HepG2 (cell line): ENCODE measurements at regions not wholly inside any gene's neighbourhood (a gene's known extent, or its start where the extent isn't known, plus 50 kb on each side); places are given as distances from the start of the nearest gene placed in this dataset.

Experiments used
- CENPX ChIP-seq: sonication (generic); formaldehyde crosslinking; IDR thresholded peaks from 2 replicates; pipeline ENCODE4 v1.9.0; 2021; ENCODE audit warnings: mild to moderate bottlenecking, missing genetic modification reagents, moderate library complexity
- ETV6 ChIP-seq: sonication (generic); formaldehyde crosslinking; conservative IDR thresholded peaks from 2 replicates; pipeline ENCODE4 v1.4.0; 2020; ENCODE audit warnings: missing genetic modification reagents
- MLLT10 ChIP-seq: sonication (generic); formaldehyde crosslinking; IDR thresholded peaks from 2 replicates; pipeline ENCODE4 v1.4.0; 2020; ENCODE audit warnings: missing genetic modification reagents
- POLR2A ChIP-seq, 2 experiments: IDR thresholded peaks; 2 replicates each; pipeline ENCODE4 v1.6.1; 2011; ENCODE audit warnings: low read depth in 2 of 2, low read length in 2 of 2, mild to moderate bottlenecking in 1 of 2, moderate library complexity in 1 of 2; ENCODE audit not compliant: insufficient read depth in 1 of 2
- RCOR2 ChIP-seq: IDR thresholded peaks from 2 replicates; pipeline ENCODE4 v1.6.1; 2016; ENCODE audit warnings: missing biosample characterization, missing genetic modification reagents
- RERE ChIP-seq: IDR thresholded peaks from 2 replicates; pipeline ENCODE4 v1.6.1; 2016; ENCODE audit warnings: low read depth, missing genetic modification reagents, missing compliant biosample characterization
- SIN3A ChIP-seq: IDR thresholded peaks from 2 replicates; pipeline ENCODE4 v1.6.1; 2011; ENCODE audit warnings: low read depth, mild to moderate bottlenecking, control low read depth, low read length, borderline replicate concordance
- SP1 ChIP-seq, 2 experiments: fragments of 450-650 bp in 1 of 2; sonication (generic) in 1 of 2; formaldehyde crosslinking in 1 of 2; IDR thresholded peaks; 2 replicates each; pipeline versions ENCODE4 v1.4.0 to v1.6.1; 2016 to 2020; ENCODE audit warnings: missing genetic modification reagents in 1 of 2
- ZBTB20 ChIP-seq: sonication (generic); formaldehyde crosslinking; IDR thresholded peaks from 2 replicates; pipeline ENCODE4 v1.8.1; 2023; ENCODE audit warnings: missing genetic modification reagents, low read depth, mild to moderate bottlenecking, borderline replicate concordance
- ZNF142 ChIP-seq: sonication (generic); formaldehyde crosslinking; IDR thresholded peaks from 2 replicates; pipeline ENCODE4 v1.4.0; 2020; ENCODE audit warnings: missing genetic modification reagents
- ZNF224 ChIP-seq: sonication (generic); formaldehyde crosslinking; IDR thresholded peaks from 2 replicates; pipeline ENCODE4 v1.5.0; 2020; ENCODE audit warnings: mild to moderate bottlenecking, missing genetic modification reagents
- ZNF253 ChIP-seq: sonication (generic); formaldehyde crosslinking; IDR thresholded peaks from 2 replicates; pipeline ENCODE4 v1.8.0; 2022; ENCODE audit warnings: mild to moderate bottlenecking, missing genetic modification reagents, borderline replicate concordance
- ZNF557 ChIP-seq: sonication (generic); formaldehyde crosslinking; IDR thresholded peaks from 2 replicates; pipeline ENCODE4 v1.4.0; 2020; ENCODE audit warnings: missing genetic modification reagents
- TF ChIP-seq, protein P1 (sequence below): sonication (generic); formaldehyde crosslinking; IDR thresholded peaks from 2 replicates; pipeline ENCODE4 v1.4.0; 2020; ENCODE audit warnings: missing genetic modification reagents, borderline replicate concordance

DNA sequence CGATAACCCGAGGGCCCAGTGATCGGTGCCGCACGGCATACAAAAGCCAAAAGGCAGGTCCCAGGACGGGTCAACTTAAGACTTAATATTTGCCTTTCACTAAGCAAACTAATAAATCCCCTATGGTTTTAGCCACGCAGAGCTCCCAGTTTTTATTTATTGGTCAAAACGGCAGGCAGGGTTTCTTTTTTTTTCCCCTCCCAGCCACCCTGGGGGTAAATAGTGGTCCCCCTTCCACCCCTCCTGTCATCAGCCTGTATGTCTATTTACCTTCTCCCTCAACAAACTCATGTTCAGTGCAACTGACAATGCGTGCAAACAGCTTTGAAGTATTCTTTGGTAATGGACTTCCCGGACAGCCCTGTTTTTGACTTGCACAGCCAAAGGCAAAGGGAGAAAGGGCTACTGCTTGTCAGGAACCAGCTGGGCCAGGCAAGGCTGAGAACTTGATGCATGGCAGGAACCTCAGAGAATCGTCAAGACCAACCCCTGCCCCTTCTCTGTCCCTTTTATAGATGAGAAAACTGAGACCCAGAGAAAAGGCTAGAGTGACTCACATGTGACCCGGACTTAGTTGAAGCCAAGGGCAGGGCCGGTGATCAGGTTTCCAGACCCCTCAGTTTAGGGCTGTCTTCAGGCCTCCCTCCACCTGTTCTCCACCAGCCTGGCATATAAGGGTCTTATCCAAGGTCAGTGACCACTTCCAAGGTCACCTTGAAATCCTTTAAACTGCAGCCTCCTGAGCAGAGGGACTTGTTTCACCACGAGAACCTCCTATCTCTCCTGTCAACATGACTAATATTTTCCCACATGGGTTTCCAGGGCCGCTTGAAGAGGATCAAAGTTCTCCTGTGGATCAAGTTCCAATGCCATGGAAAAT, 279.0 kb downstream of the SOX9 start (continued):
- peak; percentile 100 for TF ChIP-seq RERE (CRISPR knock-in tag)
- peak; percentile 44; the same call in 1 of the 2 replicates for TF ChIP-seq ZNF142 (CRISPR knock-in tag)
- TF ChIP-seq ZNF253 (CRISPR knock-in tag): peak; percentile 73; the same call in 1 of the 2 replicates
- TF ChIP-seq SP1 (IDR thresholded peaks at IDR 0.05): no peak
- TF ChIP-seq SP1 (CRISPR knock-in tag; IDR thresholded peaks at IDR 0.05): peak; percentile 61
- TF ChIP-seq, protein P1, sequence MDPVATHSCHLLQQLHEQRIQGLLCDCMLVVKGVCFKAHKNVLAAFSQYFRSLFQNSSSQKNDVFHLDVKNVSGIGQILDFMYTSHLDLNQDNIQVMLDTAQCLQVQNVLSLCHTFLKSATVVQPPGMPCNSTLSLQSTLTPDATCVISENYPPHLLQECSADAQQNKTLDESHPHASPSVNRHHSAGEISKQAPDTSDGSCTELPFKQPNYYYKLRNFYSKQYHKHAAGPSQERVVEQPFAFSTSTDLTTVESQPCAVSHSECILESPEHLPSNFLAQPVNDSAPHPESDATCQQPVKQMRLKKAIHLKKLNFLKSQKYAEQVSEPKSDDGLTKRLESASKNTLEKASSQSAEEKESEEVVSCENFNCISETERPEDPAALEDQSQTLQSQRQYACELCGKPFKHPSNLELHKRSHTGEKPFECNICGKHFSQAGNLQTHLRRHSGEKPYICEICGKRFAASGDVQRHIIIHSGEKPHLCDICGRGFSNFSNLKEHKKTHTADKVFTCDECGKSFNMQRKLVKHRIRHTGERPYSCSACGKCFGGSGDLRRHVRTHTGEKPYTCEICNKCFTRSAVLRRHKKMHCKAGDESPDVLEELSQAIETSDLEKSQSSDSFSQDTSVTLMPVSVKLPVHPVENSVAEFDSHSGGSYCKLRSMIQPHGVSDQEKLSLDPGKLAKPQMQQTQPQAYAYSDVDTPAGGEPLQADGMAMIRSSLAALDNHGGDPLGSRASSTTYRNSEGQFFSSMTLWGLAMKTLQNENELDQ (CRISPR knock-in tag): peak; percentile 92; the same call in 1 of the 2 replicates
- no peak for TF ChIP-seq MLLT10 (CRISPR knock-in tag)
- TF ChIP-seq ETV6: no peak; the same call in 1 of the 2 replicates
- TF ChIP-seq ZNF224: no peak; the same call in 1 of the 2 replicates
- peak; percentile 75 for TF ChIP-seq RCOR2 (CRISPR knock-in tag)
- no peak; the same call in 1 of the 2 replicates for TF ChIP-seq CENPX
- TF ChIP-seq POLR2A (IDR thresholded peaks at IDR 0.05; ENCODE audit: insufficient read depth in 1 of 2, low read depth in 2 of 2, low read length in 2 of 2): peak in 1 of 2 experiments; percentile 64; a peak in 1 of 4 replicates
- TF ChIP-seq ZNF557 (CRISPR knock-in tag): peak; percentile 19; the same call in 1 of the 2 replicates
- 0 out of 2 replicates have a peak, but pooled peaks have one; percentile 1 for TF ChIP-seq SIN3A
- peak; percentile 96 for TF ChIP-seq ZBTB20 (CRISPR knock-in tag)
